A673 (cell line): ENCODE measurements at regions not wholly inside any gene's neighbourhood (a gene's known extent, or its start where the extent isn't known, plus 50 kb on each side); places are given as distances from the start of the nearest gene placed in this dataset.

Source experiments
- BruUV-seq: library from RNA; stranded (reverse); fragments of 400-500 nt; replicated peaks from 2 replicates; lab custom pipeline; 2021; lab: Mats Ljungman, UMichigan
- CTCF ChIA-PET: fragments of 300-600 bp; sonication (Branson Sonifier 250); formaldehyde crosslinking; loops from one replicate; lab custom pipeline; 2022; ENCODE audit warnings: antibody characterized with exemption; lab: Charles Lee
- POLR2A ChIA-PET: fragments of 300-600 bp; sonication (Branson Sonifier 250); formaldehyde crosslinking; loops from one replicate; lab custom pipeline; 2022; ENCODE audit warnings: antibody characterized with exemption; ENCODE audit not compliant: low non-redundant PET; lab: Charles Lee
- DNase-seq: peaks from one replicate; pipeline ENCODE4 v3.0.0-alpha.2; 2015; ENCODE audit warnings: low spot score
- H3K27ac ChIP-seq: fragments of 200-600 bp; sonication (generic); 2 replicates; pipeline ENCODE4 v1.5.1; 2016; ENCODE audit warnings: mixed run types, low read depth, mild to moderate bottlenecking, mixed read lengths, antibody characterized with exemption, low read length; ENCODE audit not compliant: poor library complexity, severe bottlenecking
- H3K27me3 ChIP-seq: fragments of 200-600 bp; sonication (generic); replicated peaks from 2 replicates; pipeline ENCODE4 v1.6.1; 2017; ENCODE audit warnings: mixed run types, low read depth, mild to moderate bottlenecking, mixed read lengths, antibody characterized with exemption, low read length; ENCODE audit not compliant: insufficient read depth, poor library complexity
- H3K36me3 ChIP-seq: fragments of 200-600 bp; sonication (generic); 2 replicates; pipeline ENCODE4 v1.6.1; 2016; ENCODE audit warnings: mixed run types, mild to moderate bottlenecking, mixed read lengths, antibody characterized with exemption, low read length; ENCODE audit not compliant: insufficient read depth, poor library complexity, severe bottlenecking
- H3K4me1 ChIP-seq: fragments of 200-600 bp; sonication (generic); 2 replicates; pipeline ENCODE4 v1.6.1; 2017; ENCODE audit warnings: mixed run types, mild to moderate bottlenecking, mixed read lengths, antibody characterized with exemption, low read length; ENCODE audit not compliant: insufficient read depth, poor library complexity, severe bottlenecking
- H3K4me3 ChIP-seq: fragments of 200-600 bp; sonication (generic); 2 replicates; pipeline ENCODE4 v1.5.1; 2016; ENCODE audit warnings: low read depth, mixed run types, mild to moderate bottlenecking, mixed read lengths, low read length; ENCODE audit not compliant: poor library complexity, severe bottlenecking
- H3K9me3 ChIP-seq: fragments of 200-600 bp; sonication (generic); 2 replicates; pipeline ENCODE4 v1.6.1; 2016; ENCODE audit warnings: mixed run types, low read depth, mild to moderate bottlenecking, mixed read lengths, antibody characterized with exemption, low read length; ENCODE audit not compliant: poor library complexity, severe bottlenecking
- EZH2 ChIP-seq: fragments of 200-600 bp; sonication (generic); IDR thresholded peaks from 2 replicates; pipeline ENCODE4 v1.6.1; 2017; ENCODE audit warnings: borderline replicate concordance, low read depth, mild to moderate bottlenecking, mixed read lengths, antibody characterized with exemption, low read length; ENCODE audit not compliant: poor library complexity, severe bottlenecking
- intact Hi-C: fragments of 100-400 bp; cut with micrococcal nuclease; formaldehyde crosslinking; loops from one replicate; pipeline ENCODE4 v1.10.0; 2022; ENCODE audit not compliant: unreplicated experiment
- TF ChIP-seq, protein P1 (sequence below): fragments of 300-800, 200-600 bp; sonication (generic); conservative IDR thresholded peaks from 2 replicates; pipeline ENCODE4 v1.5.1; 2017; ENCODE audit warnings: low read depth, mild to moderate bottlenecking, antibody characterized with exemption, low read length, moderate library complexity, mixed read lengths

DNA sequence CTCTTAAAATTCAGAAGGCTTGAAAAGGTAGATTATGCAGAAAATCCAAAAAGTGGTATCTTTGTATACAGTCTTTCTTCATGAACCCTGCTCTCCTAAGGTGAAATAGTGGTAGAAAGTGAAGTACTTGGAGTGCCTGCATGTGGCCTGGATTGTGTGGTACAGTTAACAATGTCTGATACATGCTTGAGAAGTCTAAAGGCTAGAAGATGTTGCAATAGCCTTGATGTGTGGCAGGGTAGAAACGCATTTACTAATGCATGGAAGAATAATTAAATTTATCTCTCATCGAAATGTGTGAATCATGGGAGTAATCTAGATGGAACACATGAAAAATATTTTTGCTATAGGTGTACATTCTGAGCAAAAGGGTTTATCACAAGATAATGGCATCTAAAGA is 1632.3 kb upstream of the B3GALT2 start:
- Histone ChIP-seq H3K9me3 (no peaks in the 10 kb centered on the region), H3K27ac (no peak overlapping the region), H3K4me1 (no peaks in the 10 kb centered on the region), H3K4me3 (no peak overlapping the region), H3K27me3 (no peaks in the 10 kb centered on the region), H3K36me3 (no peaks in the 10 kb centered on the region)
- no TSS peak for BruUV-seq
- CTCF ChIA-PET, result no interaction called here
- TF ChIP-seq, protein P1, sequence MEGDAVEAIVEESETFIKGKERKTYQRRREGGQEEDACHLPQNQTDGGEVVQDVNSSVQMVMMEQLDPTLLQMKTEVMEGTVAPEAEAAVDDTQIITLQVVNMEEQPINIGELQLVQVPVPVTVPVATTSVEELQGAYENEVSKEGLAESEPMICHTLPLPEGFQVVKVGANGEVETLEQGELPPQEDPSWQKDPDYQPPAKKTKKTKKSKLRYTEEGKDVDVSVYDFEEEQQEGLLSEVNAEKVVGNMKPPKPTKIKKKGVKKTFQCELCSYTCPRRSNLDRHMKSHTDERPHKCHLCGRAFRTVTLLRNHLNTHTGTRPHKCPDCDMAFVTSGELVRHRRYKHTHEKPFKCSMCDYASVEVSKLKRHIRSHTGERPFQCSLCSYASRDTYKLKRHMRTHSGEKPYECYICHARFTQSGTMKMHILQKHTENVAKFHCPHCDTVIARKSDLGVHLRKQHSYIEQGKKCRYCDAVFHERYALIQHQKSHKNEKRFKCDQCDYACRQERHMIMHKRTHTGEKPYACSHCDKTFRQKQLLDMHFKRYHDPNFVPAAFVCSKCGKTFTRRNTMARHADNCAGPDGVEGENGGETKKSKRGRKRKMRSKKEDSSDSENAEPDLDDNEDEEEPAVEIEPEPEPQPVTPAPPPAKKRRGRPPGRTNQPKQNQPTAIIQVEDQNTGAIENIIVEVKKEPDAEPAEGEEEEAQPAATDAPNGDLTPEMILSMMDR, result no peak
- no peak for TF ChIP-seq EZH2
- POLR2A ChIA-PET, result no interaction called here
- no peak for DNase-seq
- intact Hi-C loops, result no loop called here

DNA sequence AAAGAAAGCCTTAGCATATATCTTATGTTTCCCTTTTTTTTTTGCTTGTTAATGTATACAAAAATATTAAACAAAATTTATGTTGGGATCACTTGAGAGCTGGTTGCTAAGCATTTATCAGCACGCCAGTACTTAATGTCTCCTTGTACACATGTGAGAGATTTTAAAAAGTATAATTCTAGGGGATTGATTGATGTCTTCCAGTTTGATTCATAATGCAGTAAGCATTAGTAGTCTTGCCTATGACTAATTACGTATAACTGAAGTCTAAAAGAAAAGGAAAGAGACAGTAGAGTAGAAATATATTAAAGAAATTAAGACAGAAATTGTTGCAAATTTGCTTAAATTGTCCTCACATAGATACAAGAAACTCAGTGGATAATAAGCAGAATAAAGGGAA is 1630.4 kb upstream of the B3GALT2 start:
- H3K36me3 ChIP-seq, result no peaks in the 10 kb centered on the region
- CTCF ChIA-PET, result no interaction called here
- no peak for TF ChIP-seq EZH2
- TF ChIP-seq, protein P1, result no peak
- H3K27me3 ChIP-seq, result no peaks in the 10 kb centered on the region
- H3K9me3 ChIP-seq, result no peaks in the 10 kb centered on the region
- no peak overlapping the region for H3K4me3 ChIP-seq
- DNase-seq, result no peak
- H3K4me1 ChIP-seq, result no peaks in the 10 kb centered on the region
- POLR2A ChIA-PET, result no interaction called here
- no TSS peak for BruUV-seq
- H3K27ac ChIP-seq, result no peak overlapping the region
- intact Hi-C loops, result no loop called here

DNA sequence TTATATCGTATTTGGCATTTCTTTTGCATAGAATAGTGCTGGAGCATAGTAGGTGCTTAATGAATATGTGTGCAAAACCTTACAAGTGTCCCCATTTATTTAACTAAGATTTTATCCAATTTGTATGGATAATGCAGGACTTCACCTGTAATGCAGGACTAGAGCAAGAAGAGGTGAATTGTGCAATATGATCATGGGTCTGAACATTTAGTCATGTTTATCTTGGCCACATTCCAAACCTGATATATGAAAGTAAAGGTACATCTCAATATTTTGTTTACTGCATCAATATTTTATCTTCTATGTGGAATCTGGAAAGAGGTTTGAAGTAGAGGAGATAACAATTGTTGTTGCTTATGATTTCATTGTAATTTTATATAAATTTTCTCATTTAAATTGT is 1626.7 kb upstream of the B3GALT2 start:
- no TSS peak for BruUV-seq
- H3K4me1 ChIP-seq, result no peaks in the 10 kb centered on the region
- intact Hi-C loops, result no loop called here
- TF ChIP-seq, protein P1, result no peak
- TF ChIP-seq EZH2, result no peak
- H3K27ac ChIP-seq, result no peak overlapping the region
- no peak overlapping the region for H3K4me3 ChIP-seq
- no peaks in the 10 kb centered on the region for H3K27me3 ChIP-seq
- CTCF ChIA-PET, result no interaction called here
- no peak for DNase-seq
- POLR2A ChIA-PET, result no interaction called here
- no peaks in the 10 kb centered on the region for H3K36me3 ChIP-seq
- no peaks in the 10 kb centered on the region for H3K9me3 ChIP-seq
